Myocyte (in vitro differentiated cells): ENCODE measurements at regions not wholly inside any gene's neighbourhood (a gene's known extent, or its start where the extent isn't known, plus 50 kb on each side); places are given as distances from the start of the nearest gene placed in this dataset.

ENCODE experiments used
- DNase-seq: peaks from one replicate; pipeline ENCODE4 v3.0.0-alpha.2; 2012; ENCODE audit warnings: low read depth

DNA sequence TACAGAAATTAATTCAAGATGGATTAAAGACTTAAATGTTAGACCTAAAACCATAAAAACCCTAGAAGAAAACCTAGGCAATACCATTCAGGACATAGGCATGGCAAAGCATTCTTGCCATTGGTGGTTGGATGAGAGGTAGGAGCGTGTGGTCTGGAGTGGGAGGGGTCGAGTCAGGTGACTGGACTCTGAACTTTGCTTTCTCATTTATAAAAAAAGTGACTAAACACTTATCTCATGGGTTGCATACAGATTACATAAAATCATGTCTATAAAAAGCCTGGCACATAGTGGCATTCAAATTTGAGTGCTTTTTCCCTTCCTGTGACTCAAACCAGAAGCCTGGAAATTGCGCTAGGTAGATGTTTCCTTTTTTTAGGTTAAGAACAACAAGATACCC is 159.7 kb upstream of the SHISA6 start:
- no peak for DNase-seq

DNA sequence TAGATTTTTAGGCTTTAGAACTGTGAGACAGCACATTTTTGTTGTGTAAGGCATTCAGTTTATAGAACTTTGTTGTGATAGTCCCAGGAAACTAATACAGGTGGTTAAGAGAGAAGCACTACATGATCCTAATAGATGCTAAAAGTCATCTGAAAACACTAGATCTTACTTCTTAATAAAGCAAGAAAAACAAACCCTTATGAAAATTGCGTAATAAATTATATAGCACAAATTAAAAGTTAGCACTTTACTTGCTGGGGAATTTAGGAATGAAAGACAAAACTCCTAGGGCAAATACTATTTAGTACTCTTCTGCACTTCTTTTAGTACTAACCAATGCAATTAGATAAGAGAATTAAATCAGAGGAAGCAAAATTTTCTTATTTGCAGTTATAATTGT is 163.3 kb upstream of the SHISA6 start:
- DNase-seq: no peak

DNA sequence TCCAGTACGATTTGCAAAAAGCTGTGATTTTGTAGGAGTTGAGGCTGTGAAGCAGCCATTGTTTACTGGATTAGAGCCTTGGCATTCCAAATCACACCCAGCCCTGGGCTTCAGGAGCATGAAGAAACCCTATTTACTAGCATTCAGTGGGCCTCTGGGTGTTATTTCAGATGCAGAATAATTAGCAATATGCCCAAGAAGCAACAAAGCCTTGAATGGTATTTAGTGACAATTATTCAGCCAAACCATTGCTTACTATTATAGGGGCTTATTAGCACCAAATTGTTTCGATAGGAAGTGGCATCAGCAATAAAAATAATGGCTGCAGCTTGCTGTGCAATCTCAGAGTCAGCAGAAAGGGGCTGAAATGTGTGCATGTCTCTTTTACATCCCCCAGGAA is 166.6 kb upstream of the SHISA6 start:
- DNase-seq: no peak

DNA sequence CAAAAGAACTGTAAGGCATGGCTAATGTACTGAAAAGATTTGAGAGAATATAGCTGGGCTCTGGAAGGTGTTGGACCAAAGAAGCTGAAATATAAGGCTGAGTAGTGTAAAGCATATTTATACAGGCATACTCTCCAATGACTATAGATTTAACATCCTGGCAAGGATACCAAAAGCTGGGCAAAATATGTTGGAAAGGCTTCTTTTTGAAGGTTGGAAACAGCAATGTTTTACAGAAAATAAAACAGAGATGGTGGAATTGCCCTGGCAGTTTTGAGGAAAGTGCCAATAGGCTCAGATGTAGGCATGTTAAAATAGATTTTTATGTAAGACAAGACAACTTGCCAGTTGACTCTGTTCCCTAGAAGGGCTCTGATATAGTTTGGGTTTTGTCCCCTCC is 184.1 kb upstream of the SHISA6 start:
- DNase-seq: no peak

DNA sequence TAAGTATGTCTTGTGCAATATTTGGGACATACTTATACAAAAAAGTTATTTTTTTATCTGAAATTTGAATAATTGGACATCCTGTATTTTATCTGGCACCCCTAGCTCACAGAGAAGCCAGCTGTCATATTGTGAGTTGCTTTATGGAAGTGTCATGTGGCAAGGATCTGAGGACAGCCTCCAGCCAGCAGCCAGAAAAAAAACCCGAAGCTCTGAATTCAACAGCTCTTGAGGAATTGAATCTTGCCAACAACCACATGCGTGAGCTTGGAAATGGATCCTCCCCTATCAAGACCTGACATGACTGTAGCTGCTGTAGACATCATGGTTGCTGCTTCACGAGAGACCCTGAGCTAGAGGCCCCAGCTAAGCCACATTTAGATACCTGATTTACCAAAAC is 187.2 kb upstream of the SHISA6 start:
- DNase-seq: no peak

DNA sequence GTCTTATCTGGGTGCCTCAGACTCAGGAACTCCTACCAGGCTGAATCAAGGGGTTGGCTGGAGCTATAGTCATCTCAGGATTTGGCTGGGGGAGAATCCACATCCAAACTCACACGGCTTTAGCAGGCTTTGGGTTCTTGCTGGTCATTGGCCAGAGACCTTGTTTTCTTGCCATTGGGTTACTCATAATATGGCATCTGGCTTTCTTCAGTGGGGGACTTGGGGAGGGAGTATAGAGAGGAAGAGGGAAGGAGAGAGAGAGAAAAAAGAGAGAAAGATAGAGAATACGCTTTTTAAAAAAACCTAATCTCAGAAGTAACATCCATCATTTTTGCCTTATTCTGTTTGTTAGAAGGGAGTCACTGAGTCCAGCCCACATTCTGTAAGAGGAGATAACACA is 191.5 kb upstream of the SHISA6 start:
- no peak for DNase-seq

DNA sequence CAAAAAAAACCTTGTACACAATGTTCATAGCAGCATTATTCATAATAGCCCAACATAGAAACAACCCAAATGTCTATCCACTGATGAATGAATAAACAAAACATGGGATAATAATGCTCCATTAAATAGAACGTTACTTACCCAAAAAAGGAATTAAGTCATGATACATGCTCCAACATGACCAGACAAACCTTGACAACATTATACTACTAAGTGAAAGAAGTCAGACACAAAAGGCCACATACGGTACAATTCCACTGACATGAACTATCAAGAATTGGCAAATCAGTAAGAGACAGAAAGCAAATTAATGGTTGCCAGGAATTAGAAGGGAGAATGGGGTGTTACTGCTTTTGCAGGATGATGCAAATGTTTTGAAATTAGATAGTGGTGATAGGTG is 193.8 kb upstream of the SHISA6 start:
- DNase-seq: no peak

DNA sequence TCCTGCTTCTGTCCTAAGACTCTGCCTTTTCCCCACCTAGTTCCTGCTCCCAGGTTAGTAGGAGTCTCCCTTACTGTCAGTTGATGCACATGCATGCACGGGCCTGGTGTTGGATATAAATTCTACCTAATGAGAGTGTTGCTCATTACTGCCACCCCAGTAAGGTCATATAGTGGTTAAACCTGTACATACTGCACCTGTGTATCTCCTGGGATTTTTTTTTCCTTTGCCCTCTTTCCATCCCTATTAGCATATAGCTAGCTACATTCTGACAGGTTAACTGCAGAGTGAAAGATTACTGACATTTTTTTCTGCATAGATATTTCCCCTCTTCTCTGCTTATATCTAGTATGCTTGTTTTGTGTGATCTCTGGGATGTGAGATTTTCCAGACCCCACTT is 201.5 kb upstream of the PIRT start:
- DNase-seq: no peak

DNA sequence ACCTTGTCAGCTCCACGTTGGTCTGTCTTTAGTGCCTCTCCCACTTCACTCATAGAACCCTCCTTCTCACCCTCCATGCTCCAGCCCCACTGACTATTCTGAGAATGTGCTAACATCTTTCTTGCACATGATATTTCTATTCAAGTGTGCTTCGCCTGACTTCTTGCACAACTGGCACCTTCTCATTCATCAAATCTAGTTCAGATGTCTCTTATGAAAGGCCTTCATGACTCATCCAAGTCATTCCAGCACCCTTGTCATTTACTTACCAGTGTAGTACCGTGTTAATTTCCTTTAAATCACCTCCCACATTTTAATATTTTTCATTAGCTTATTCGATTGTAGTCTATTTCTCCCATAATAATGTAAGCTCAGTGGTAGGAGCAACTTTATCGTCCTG is 197.8 kb upstream of the PIRT start:
- DNase-seq: no peak

DNA sequence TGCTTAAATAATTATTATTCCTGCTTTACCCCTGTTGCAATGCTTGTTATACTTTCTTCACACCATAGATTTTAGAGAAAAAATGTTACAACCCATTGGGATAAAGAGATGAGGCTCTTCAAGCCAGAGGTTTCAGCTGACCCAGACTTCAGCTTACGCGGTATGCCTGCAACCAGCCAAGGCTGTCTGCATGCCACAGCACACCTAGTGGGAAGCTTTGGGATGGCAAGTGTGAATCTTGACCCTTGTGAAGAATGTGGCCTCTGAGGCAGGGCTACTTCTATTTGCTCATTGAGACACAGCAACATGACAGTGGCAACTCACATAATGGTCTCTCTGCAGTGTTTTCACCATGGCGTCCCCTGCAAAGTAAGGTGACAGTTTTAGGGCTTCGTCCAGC is 193.9 kb upstream of the PIRT start:
- DNase-seq: no peak

DNA sequence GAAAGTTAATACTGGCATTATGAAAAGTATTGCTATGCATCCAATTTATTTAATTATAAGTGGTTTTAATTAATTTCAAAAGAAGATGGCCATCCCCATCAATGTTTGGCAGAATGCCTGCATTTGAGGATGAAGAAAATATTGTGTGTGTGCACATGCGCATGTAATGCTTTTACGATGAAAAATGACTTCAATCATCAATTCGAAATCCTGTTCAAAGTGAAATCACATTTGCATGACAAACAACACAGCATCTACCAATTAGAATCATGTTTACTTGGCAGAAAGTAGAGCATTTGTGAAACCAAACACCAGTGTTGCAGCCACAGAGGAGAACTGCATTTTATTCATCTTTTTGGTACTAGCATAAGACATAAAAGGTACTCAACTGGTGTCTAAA is 191.9 kb upstream of the PIRT start:
- no peak for DNase-seq

DNA sequence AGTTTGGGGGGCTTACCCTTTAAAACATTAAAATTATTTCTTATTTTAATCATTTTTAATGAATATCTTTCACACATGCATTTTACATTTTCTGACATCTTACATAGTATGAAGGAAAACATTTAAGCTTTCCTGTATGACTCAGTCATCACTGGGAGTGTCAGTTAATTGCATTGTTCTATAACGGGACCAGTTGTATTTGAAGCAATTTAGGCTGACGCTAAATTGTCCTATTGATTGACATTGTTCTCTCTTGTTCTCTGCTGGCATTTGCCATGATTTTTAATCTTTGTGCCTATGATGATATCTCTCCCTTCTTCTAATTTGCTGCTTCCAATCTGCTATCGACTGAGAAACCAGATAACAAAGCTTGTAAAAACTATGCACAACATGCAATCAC is 190.5 kb upstream of the PIRT start:
- DNase-seq: no peak

DNA sequence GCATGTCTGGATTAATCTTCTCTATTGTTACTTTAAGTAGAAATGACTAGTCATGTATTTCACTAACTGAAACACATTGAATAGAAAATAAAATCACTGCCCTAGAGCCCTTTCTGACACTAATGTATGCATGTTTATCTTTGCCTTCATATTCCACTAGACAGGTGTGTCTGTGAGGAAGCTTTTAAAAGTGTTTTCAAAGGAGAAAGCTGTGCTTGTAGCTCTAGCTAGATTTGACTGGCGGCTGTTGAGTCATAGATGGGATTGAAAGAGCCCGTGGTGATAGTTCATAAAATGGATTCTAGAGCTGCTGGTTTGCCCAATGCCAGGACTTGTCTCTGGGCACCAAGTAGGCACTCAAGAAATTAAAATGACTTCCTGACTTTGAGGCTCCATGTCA is 189.0 kb upstream of the PIRT start:
- no peak for DNase-seq

DNA sequence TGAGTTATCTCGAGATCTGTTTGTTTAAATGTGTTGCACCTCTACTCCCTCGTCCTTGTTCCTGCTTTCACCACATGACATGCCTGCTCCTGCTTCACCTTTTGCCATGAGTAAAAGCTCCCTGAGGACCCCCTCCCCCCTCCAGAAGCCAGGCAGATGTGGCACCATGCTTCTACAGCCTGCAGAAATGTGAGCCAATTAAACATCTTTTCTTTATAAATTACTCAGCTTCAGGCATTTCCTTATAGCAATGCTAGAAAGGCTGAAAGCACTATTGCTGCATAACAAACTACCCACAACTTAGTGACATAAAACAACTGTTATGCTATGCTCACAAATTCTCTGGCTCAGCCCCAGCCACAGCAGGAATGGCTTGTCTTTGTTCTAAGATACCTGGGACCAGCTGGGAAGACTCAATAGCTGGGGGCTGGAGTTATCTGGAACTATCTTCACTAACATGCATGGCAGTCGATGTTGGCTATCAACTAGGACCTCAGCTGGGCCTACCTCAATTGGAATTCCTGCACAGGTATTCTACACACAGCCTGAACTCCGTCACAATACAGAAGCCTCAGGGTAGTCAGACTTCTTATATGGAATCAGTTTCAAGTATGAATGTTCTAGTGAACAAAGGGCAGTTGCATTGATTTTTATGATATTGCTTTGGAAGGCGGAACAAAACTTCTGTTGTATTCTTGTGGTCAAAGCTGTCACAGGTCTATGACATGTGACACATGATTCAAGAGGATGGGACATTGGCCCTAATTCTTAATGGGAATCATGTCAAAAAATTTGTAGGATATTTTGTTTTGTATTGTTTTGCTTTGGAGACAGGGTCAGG is 186.0 kb upstream of the PIRT start:
- DNase-seq: no peak

DNA sequence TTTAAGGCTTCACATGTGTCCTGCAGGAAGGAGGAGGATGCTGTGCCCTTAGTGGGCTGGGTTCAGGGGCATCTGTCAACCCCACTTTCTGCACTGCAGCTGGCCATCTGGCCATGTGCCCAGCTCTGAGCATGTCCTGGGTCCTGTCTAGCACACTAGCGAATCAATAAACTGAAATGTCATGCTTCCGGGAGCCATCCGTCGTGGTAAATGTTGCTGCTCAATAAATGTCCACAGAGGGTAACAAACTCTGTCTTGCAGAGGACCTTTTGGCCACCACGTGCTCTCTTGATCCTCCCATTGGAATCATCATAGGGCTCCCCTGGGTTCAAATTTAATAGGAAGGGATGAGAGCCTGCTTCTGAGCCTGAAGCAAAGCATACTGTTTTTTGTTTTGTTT is 168.6 kb upstream of the PIRT start:
- DNase-seq: no peak

DNA sequence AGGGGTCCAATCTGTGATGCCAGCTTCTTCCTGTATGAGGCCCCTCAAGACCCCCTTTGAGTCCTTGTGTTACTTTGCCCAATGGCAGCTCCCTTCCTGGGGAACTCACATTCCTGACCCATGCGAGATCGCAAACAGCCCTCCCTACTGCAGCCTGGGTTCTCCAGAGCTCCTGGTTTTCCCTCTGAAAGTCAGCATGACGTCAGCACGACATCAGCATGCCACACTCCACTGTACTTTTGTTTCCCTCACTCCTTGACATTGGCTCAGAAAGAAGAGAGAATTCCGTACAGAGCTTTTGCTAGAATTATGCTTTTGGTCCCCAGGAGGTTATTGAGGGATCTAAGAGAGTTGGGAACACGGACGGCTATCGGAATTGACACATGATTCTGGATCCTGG is 168.1 kb upstream of the PIRT start:
- no peak for DNase-seq

DNA sequence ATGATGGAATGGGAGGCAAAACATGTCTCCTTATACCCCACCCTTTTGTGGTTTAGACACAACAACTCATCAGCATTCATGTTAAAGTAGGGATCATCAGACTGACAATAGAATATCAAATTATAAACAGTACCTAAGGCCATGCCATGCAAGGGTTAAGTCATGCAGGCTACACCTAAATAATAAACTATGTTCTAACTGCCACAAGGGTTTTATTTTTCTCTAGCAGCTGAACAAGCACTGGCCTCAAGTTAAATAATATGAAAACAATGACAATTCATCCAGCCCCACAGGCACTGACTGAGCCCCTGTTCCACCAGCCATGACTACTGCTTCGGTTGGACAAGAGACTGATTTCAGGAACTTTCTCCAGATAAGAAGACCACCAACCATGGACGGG is 164.5 kb upstream of the PIRT start:
- DNase-seq: no peak

DNA sequence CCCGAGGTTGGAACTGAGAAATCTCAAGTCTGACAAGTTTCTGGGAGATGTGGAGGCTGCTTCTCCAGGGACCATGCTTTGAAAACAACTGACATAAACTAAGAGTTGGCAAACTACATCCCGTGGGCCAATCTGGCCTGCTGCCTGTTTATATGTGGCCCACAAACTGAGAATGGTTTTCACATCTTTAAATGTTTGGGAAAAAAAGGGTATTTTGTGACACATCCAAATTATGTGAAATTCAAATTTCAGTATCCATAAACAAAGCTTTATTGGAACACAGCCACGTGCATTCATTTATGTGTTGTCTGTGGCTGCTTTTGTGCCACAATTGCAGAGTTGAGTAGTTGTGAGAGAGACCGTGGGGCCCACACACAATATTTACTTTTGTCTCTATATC is 163.8 kb upstream of the PIRT start:
- DNase-seq: no peak

DNA sequence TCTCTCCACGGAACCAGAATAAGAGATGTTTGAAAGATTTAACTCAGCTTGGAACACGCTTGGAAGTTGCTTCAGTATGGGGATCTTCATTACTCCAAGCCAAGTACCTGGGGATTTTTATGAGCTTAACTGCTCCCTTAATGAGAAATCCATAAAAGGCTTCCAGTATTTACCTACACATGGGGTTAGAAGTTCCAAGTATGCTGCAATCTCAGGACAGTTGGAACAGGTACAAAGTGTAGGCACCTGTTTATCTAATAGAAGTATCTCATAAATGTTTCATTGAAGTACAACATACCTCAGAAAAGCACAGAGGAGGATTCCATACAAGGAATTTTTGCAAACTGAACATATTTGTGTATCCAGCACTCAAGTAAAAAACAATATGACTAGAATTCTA is 161.6 kb upstream of the PIRT start:
- DNase-seq: no peak

DNA sequence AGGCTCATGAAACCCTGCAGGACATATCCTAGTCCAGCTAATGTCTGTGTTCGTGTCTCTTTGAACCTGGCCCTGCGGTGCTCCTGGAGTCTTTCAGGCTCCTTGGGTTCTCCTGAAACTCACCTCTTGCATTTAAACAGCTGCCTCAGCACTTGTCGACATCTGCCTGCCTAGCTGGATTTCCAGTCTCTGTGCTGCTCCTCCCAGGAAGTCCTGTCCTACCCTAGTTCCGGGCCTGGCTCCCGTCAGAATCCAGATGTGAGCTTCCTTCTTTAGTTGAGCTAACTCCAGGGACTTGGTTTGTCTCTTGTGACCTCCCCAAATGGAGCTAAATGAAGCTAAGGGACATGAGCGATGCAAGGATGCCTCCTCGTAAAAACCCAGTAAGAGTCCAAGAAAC is 155.2 kb upstream of the PIRT start:
- no peak for DNase-seq

DNA sequence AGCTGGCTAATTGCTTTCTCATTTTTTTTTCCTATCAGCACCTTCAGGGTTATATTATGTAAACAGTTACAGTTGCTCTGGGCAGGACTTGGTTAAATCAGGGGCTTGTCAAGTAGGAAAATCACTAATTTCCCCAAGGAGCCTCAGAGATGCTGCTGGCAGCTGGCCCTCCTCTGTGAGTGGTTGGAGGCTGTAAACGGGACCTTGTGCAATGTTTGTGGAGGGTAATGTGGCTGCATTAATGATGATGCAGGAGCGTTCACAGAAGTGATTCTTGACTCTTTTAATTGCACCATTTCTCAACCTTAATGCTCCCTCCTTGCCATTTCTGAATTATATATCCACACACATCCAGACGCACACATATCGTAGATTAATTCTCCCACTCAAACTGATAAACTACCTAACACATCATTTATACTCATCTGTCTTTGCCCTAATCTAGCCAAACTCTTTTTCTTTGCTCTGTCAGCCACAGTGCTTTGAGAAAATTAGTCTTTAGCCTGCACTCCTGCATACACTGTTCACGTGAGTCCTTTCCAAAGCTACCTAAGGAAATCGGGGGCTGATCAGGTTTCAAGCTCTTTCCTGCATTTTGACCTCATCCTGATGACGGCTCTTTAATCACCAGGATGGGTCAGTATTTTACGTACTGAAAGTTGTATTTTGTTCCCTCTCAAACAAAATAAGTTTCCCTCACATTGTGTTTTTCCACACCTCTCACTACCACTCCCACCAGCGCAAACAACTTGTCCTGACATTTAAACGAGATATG is 154.4 kb upstream of the PIRT start:
- DNase-seq: no peak

DNA sequence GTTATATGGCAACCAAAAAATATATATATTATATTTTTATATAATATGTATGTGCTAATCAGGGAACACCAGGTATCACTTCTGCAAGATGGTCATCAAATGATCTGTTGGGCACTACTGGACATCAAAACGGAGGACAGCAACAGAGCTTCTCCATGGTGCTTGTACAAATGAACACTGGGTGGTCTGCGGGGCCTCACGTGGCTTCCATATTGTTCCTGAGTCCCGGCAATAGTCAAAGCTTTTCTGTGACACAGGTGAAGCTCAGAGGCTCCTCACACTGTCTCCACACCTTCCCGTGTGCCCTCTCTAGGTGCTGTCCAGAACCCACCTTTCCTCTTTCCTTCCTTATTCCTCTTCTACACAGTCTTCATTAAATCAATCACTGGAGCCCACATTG is 149.9 kb upstream of the PIRT start:
- no peak for DNase-seq

DNA sequence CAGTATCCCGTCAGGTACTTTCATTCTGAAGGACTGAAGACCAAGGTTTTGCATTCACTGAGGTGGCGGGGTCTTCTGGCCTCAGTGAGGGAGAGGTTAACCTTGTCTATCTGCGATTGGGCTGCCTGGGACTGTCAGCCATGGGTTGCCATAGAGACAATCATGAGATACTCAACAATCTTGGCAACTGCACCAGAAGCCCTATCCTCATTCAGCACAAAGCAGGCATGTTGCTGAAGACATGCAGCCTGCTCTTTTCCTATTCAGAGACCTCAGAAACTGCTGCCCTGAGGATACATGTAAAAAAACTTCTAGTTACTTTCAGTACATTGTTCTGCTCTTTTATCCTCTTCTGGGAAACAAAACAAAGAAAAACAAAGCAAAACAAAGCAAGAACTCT is 146.3 kb upstream of the PIRT start:
- no peak for DNase-seq
